Inferior parietal cortex (tissue), 1 donor: ENCODE measurements at regions not wholly inside any gene's neighbourhood (a gene's known extent, or its start where the extent isn't known, plus 50 kb on each side); places are given as distances from the start of the nearest gene placed in this dataset.
"Not testable (repeated sequence)": the region's sequence is repeated elsewhere in the genome, so short reads cannot be mapped to it uniquely, and the experiment has no call there.

Experiments used
- DNase-seq: peaks from one replicate; pipeline ENCODE4 v3.0.0-alpha.2; 2016; ENCODE audit errors: extremely low spot score

DNA sequence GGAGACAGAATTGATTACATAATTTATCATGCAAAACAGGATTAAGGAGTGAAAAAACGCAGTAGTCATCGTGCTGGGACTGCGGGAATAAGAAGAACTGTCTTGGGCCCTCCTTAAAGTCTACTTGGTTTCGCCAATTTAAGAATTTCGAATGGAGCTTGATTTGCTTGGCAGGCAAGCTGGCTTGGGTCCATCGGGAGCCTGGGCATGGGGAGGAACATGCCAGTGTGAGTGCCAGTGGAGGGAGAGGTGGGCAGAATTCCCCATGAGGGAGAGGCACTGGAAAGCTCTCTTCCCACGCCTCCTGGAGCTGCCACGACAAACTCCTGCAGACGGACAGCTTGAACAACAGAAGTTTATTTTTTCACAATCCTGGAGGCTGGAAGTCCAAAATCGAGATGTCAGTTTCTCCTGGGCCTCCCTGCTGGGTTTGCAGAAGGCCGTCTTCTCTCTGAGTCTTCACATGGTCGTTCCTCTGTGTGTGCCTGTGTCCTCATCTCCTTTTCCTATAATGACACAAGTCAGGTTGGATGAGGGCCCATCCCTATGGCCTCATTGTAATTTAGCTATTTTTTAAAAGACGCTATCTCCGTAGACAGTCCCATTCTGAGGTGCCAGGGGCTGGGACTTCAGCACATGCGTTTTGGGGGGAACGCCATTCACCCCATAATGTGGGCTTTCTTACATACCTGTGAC lies 528.7 kb upstream of the DPP6 start:
- peak; percentile 17 for DNase-seq

DNA sequence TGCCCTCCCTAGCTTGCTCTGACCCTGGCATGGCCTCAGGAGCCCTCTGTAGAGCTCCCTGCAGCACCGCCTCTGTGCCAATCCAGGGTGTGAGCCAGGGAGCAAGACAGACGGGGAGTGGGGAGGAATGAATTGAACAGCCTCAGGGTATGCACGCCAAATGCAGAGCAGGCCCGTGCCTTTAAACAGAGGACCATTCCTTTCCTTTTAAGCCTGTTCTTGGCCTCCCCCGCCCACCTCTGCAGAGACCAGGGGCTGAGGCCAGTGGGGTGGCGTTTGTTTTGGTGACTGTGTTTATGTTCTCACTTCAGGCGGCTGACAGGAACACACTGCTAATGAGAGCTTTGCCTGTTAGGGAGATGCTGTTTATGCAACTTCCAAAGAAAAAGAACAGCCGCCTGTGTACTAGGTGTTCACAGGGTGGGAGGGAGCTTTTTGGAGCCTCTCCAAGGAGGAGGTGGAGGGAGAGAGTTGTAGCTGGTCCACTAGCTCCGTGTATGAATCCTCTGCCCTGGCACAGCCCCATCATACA lies 528.1 kb upstream of the DPP6 start:
- DNase-seq, result peak; percentile 21

DNA sequence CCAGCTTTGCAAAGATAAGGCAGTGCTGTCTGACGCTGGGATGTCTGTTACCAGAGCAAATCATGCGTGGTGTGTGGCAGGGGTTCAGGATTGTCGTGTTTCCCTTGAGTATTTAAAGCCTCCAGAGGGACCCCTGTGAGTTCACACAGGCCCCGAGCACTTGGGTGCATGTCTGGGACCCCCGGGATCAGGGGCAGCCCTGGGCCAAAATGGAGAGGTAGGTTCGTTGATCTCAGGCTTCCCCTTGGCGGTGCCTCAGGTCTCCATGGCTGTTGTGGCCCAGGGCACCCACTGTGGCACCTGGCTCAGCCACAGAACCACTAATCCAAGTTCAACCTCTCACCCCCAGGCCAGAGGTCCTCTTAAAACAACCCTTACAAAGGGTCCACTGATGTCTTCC lies 523.1 kb upstream of the DPP6 start:
- DNase-seq, result no peak

DNA sequence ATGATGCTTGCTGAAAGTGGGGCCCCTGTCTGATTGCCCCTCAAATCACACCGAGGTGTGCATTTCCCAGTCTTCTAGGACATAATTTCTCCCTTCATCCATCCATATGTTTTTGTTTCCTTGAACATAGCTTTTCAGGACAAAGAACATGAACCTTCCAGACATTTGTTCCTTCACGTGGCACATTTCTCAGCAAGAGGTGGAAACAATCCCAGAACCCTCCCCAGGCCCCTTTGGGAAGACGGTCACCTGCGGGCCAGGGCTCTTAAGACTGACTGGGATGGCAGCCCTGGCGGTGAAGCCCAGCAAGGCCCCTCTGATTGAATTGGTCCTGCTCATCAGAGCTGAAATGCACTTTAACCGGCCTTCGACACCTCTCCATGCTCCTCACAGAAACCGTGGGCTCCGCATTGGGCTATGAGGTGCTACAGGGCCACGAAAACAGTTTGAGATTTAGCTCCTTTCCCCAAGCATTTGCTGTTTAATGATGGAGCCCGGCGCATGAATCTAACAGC lies 522.5 kb upstream of the DPP6 start:
- no peak for DNase-seq

DNA sequence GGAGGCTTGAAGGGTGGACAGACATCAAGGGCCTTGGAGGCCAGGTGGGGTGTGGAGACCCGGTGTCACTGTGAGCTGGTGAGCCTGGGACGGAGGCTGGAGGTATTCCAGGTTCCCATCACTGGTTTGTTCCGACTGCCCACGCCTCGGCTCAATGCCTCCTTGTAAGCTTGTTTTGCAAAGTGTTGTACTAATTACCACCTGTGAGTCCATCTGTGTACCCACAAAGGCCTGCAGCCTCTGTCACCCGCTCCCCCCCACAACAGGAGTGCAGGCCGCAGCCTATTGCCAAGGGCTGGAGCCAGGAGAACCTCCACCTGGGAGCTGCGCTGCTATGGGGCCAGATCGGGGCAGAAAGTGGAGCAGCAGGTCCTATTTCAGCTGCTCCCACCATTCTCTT lies 521.8 kb upstream of the DPP6 start:
- DNase-seq, result no peak

DNA sequence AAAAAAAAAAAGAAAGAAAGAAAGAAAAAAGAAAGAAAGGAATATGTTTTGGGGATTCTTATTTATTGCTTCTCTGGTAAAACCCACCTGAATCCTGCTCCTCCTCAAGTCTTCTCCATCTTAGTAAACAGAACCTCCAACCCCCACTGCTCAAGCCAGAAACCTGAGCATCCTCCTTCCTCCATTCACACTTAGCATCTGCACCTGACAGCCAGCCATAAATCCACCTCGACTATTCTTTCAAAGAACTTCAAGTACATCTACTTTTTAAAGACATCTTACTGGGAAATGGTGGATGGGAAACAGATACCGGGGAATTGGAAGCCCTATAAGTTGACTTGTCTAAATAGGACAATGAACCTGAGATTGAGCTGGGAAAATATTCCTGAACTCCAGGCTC lies 519.9 kb upstream of the DPP6 start:
- no peak for DNase-seq

DNA sequence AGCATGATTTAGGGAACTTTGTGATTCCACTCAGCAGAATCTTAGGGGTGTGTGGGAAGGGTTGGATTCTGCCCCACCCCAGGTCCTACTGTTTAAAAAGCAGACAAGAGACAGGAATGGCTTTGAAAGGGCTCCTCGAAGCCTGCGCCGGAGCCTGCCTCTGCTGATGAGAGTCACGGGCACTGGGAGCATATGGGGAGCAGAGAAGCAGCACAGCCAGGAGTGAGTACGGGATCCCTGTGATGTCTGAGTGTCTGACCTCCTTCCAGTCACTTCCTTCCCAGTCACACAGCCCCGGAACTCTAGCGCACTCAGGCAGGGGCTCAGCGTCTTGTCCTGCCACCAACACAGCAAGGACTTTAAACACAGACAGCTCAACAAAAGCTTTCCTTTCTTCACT lies 514.9 kb upstream of the DPP6 start:
- no peak for DNase-seq

DNA sequence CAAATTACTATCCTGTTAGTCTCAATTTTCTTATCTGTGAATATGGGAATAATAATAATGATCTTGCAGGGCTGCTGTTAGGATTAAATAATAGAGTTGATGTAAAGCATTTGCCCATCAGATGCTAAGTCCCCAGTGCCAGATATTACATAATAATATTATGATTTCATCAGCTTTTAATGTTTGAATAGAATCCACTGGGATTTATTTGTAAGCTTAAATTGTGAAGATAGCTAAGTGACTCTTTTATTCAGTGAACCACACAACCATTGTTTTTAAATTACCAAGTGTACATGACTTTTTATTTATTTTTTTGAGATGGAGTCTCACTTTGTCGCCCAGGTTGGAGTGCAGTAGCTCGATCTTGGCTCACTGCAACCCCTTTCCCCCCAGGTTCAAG lies 510.3 kb upstream of the DPP6 start:
- no peak for DNase-seq

DNA sequence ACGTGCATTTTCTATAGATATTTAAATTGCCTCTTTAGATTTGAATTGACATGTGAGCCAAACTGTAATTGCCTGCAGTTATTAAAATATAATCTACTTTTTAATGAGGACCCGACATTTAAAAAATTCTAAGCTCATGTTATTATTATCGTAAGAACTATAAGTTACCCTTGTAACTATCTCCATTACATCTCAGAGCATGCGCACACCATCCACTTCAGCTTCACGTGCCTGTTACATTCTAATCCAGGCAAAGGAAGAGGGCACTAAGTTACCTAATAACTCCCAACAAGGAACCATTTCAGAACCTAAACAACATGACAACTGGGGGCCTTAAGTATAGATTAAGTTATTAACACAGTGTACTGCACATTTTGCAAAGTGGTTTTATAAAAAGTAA lies 509.0 kb upstream of the DPP6 start:
- DNase-seq, result no peak

DNA sequence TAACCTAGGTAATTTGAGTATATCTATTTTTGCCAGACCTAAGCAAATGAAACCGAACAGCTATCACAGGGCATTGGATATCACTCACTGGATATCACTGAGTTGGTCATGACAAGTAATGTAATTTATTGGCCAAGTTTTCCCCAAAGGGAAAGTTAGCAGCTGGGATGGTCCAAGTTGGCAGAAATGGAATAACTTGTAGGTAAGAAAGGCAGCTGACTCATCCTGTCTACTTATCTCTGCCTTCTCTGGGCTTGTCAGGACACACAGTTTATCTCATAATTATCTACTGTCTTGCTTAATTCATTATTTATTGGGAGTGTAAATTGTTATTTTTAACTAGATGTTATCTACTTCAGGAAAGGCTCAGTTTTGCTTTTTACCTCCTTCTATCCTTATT lies 502.0 kb upstream of the DPP6 start:
- no peak for DNase-seq

DNA sequence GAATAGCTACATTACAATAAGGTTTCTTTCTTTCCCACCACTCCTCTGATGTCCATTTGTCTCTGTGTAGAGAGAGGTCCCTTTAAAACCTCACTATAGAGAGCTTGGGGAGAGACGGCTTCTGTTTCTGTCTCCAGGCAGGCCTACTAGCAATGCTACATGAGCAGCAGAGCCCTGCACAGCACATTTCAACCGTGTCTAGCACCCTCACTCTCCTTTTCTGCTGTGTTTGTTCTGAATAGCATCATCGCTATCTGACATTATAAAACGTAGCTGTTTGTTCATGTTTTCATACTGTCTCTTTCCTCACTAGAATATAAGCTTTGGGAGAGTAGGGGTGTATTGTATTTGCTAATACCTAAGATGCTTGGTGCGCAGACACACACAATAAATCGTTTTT lies 487.8 kb upstream of the DPP6 start:
- no peak for DNase-seq

DNA sequence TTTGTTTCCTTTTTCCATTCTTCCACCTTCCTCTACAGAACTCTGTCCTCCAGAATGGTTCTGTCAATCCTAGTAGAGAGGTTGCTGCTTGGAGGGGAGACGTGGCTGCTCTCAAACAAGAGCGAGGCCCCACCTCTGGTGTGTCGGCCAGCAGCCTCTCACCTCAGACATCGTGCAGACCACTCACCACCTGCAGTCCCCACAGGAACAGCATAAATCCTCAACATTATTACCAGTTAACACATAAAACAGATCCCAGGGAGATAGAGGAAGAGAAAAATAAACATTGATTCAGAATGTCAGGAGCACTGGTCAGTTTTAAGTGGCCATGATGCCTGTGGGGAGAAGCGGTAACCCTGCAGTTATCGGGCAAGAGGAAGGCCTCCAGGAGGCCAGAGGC lies 485.9 kb upstream of the DPP6 start:
- no peak for DNase-seq

DNA sequence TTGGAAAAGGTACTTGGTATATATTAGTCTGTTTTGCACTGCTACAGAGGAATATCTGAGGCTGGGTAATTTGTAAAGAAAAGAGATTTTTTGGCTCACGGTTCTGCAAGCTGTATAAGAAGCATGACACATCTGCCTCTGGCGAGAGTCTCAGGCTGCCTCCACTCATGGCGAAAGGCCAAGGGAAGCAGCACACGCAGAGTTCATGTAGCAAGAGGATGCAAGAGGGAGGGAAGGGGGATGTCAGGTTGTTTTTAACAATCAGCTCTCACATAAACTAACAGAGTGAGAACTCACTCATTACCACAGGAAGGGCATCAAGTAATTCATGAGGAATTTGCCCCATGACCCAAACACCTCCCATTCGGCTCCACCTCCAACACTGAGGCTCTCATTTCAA lies 484.8 kb upstream of the DPP6 start:
- no peak for DNase-seq

DNA sequence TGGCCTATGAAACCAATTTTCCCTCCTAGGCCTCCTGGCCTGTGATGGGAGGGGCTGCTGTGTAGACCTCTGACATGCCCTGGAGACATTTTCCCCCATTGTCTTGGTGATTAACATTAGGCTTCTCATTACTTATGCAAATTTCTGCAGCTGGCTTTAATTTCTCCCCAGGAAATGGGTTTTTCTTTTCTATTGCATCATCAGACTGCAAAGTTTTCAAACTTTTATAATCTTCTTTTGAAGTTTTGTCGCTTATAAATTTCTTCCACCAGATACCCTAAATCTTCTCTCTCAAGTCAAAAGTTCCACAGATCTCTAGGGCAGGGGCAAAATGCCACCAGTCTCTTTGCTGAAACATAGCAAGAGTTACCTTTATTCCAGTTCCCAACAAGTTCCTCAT lies 482.7 kb upstream of the DPP6 start:
- DNase-seq, result not testable (repeated sequence)

DNA sequence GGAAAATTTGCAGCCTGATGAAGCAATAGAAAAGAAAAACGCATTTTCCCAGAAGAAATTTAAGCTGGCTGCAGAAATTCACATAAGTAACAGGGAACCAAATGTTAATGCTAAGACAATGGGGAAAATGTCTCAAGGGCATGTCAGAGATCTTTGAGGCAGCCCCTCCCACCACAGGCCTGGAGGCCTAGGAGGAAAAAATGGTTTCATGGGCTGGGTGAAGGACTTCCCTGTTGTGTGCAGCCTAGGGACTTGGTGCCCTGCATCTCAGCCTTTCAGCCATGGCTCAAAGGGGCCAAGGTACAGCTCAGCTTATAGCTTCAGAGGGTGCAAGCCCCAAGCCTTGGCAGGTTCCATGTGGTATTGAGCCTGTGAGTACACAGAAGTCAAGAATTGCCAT lies 476.1 kb upstream of the DPP6 start:
- no peak for DNase-seq

DNA sequence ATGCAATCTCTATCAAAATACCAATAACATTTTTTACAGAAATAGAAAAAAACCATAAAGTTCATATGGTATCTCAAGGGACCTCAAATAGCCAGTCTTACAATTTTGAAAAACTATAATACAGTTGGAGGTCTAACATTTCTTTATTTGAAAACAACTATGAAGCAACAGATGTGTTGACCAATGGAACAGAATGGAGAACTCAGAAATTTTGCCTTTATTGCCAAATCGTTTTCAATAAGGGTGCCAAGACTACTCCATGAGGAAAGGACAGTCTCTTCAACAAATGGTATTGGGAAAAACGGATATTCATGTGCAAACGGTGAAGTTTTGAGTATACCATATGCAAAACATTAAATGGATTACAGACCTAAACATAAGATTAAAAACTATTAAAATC lies 470.8 kb upstream of the DPP6 start:
- DNase-seq, result no peak

DNA sequence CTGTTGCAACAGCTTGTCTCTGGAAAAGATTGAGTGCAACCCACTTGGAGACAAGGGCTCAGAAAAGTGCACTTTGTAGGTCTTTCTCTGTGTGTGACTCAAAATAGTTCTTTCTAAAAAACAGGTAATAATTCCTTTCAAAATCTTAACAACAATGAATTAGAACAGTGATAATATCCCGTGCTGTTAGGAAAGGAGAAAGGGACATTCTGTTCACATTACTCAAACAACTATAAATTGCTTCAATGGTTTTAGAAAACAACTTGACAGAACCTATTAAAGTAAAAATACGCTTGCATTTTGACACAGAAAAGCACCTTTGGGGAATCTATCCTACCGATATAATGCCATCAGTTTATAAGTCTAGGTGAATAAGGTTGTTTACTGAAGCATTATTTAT lies 468.1 kb upstream of the DPP6 start:
- no peak for DNase-seq

DNA sequence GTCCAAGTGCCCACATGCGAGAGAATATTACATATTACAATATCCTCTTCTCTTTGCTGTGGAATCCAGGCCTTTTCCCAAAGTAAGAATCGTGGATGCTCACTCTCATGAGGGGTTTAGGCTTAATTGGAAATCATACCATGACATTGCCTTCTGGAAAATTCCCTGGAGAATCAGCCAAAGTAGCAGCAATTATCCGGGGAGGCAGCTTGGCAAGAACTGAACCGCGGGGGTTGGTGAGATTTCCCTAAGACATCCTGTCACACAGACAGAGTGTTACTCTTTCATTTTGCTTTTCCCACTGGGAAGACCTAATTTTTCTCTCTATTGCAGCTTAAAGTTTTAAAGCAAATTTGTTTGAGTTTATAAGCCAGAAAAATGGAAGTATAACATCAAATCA lies 463.6 kb upstream of the DPP6 start:
- DNase-seq, result no peak

DNA sequence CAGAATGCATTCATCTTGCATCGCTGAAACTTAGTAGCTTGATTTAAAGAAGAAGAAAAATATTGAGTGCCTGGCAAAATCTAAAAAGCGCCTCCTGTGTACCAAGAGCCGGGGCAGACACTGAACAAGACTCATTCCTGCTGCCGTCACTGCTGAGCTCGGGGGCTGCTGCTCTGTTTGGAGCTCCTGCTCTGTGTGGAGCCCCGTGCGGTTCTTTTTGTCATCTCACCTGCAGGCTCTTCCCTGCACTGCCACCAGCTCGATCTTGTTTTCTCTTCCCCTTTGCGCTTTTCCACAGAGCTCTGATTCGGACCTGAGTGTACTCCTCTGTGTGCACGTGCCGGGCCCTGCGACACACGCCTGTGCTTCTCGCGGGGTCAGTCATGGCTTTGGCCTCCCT lies 462.1 kb upstream of the DPP6 start:
- DNase-seq, result no peak

DNA sequence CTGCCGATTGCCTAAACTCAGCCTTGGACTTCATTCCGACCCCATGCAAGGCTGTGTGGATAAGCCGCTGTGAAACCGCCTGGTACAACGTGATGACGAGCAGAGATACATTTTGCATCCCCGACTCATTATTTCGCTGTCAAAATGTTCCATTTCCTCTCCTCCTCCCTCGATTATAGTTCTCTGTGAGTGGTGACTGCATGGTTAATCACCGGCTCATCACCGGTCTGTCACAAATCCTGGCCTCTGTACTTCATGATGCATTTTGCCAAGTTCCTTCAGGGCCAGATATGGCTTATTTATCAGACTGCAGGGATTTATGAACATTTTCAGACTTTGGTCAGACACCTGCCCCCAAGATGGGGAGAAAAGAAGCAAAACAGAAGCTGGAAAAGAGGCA lies 461.6 kb upstream of the DPP6 start:
- DNase-seq, result no peak

DNA sequence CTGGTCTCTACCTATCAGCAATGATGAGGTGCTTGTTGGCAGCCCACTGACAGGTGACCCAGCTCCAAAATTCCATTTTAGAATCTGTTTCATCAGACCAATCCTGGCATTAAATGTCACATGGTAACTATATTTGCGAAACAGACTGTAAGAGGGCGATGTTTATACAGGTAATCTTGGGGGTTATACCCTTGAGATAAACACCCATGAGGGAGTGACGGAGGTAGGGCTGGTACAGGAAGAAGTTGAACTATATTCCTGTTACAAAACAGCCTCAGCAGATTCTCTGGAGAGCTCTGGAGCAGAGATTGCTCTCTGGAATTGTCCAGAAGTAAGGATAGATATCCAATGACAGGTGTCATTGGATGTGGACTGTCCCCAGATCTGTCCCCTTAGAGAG lies 444.8 kb upstream of the DPP6 start:
- DNase-seq, result no peak

DNA sequence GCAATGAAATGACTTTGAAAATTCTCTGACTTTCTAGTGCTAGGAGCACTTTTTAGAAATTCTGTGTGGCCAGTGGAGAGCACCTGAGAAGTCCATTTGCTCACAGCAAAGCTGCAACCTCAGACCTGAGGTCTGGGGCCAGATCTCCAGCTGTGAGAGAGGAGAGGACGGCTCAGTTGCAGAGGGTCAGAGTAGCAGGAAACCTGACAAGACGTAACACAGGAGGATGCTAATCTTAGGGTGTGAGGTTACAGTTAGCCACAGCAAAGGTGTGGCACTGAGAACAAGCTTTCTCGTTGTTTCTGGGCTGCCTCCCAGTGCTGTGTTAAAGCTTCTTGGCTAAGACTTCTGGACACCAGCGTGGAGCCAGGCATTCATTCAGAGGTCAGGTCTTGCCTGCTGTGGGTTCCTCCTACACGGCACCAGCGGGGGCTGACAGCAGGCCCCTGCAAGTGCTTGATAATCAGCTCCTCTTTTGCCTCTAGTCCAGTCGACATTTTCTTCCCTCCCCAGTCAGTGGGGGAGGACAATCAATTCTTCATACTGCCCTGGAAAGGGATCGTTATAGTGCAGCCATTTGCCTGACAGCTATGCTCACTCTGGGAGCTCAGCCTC lies 435.4 kb upstream of the DPP6 start:
- no peak for DNase-seq

DNA sequence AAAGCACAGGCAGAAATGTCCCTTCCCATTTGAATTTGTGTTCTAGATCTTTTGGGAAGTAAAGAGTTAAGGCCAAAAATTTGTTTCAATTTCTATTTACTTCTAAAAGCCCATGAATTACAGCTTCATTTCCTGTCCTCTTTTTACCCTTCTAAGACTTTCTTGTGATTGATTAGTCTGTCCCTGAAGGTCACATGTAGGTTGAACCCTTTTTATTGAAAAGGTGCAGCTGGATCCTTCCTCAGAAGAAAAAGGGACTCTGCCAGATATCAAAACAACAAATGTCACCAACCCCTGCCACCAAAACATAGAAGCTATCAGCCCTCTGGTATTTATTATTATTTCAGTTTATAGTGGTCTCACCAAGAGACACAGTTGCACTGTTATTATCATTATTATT lies 424.9 kb upstream of the DPP6 start:
- no peak for DNase-seq

DNA sequence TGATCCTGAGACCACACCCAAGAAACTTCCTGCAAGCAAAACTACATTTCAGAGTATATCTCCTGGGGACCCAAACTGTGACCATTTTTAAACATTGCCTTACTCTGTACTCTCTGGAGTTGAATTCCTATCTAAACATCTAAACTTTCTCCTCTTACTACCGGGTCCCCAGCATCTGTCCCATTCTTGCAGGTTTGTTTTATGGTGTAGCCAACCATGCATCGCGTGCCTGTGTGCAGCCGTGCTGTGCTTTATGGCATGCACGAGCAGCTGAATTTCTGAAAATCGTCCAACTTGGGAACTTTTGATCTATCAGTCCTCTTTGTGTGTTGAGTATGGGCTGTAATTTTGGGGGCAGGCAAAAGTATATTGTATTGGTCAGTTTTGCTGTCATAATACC lies 423.8 kb upstream of the DPP6 start:
- DNase-seq, result no peak
